ENCODE measurements at regions not wholly inside any gene's neighbourhood (a gene's known extent, or its start where the extent isn't known, plus 50 kb on each side); places are given as distances from the start of the nearest gene placed in this dataset.

DNA sequence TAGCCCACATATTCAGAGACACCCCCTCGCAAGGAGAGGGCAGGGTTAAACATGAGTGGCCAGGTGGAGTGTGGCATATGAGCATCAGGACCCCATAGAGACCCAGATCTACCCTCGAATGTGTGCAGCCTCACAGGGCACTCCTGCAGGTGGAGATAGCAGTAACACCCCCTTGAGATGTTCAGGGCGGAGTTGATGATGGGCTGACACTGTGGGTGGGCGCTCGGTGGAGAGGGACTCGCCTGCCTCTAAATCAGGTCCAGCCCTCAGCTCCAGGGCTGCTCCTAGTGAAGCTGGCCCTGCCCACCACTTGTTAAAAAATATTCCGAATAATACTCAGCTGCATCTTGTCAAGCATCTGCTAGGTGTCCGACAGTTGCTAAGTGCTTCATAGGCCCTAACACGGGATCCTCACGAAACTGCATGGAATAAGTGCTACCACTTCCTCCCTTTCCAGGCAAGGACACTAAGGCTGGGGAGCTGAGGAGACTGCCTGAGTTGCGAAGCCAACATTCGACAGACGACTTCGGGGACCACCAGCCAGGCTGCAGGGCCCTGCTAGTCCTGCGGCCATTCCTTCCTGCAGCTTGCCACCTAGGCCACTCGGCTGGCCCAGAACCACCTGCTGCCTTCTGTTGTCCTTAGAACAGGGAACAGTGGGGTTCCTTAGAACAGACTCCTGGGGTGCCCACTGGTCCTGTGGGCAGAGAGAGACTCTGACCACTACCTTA lies 74.0 kb upstream of the WNT11 start:
- H3K9ac ChIP-seq (ENCODE audit: low read length), result no peak overlapping the region
- Mint-ChIP-seq H3K27me3 (no peaks in the 10 kb centered on the region), H3K4me3 (no peak overlapping the region), H3K4me1 (peaks cover 5% of the 10 kb centered on the region), H3K27ac (no peak overlapping the region), H3K9me3 (ENCODE audit: insufficient read depth) (no peaks in the 10 kb centered on the region)
- DNase-seq (no peak), ATAC-seq (ENCODE audit: low read depth) (no peak)
- no peak overlapping the region for H2AFZ ChIP-seq (ENCODE audit: insufficient read depth, low read depth, low read length, poor library complexity, severe bottlenecking)
- H3K27me3 ChIP-seq (replicated peaks in 1 of 4; ENCODE audit: control extremely low read depth in 1 of 4, control insufficient read depth in 3 of 4, insufficient read depth in 4 of 4, low read length in 3 of 4), result no peaks in the 10 kb centered on the region
- peaks cover 0 to 2% (median 0%) of the 10 kb centered on the region in 3 donors for H3K9me3 ChIP-seq (ENCODE audit: control extremely low read depth in 1 of 3, control insufficient read depth in 2 of 3, insufficient read depth in 1 of 3, low read length in 2 of 3)
- no peaks in the 10 kb centered on the region for H4K20me1 ChIP-seq (ENCODE audit: control insufficient read depth, insufficient read depth, low read length, poor library complexity, severe bottlenecking)
- no peaks in the 10 kb centered on the region for H3K36me3 ChIP-seq (replicated peaks in 1 of 2; ENCODE audit: control extremely low read depth in 1 of 2, control insufficient read depth in 1 of 2, extremely low read depth in 1 of 2, insufficient read depth in 2 of 2, low read length in 1 of 2)
- H3K27ac ChIP-seq (ENCODE audit: low read length in 2 of 2), result no peak overlapping the region
- no peak overlapping the region for H3K4me2 ChIP-seq (replicated peaks; ENCODE audit: low read depth, low read length, poor library complexity, severe bottlenecking)
- no peaks in the 10 kb centered on the region for H3K79me2 ChIP-seq (ENCODE audit: control insufficient read depth, insufficient read depth, low read length)
- H3K4me3 ChIP-seq (ENCODE audit: control extremely low read depth in 1 of 5, extremely low read depth in 1 of 5, insufficient read depth in 1 of 5, low read depth in 2 of 5, low read length in 4 of 5), result no peak overlapping the region
- H3K4me1 ChIP-seq (ENCODE audit: control insufficient read depth in 2 of 2, insufficient read depth in 2 of 2, low read length in 2 of 2), result peaks cover 3 to 7% of the 10 kb centered on the region in 2 donors
- ChIA-PET POLR2A (no interaction called here), CTCF (no interaction called here)
- TF ChIP-seq, protein P1, sequence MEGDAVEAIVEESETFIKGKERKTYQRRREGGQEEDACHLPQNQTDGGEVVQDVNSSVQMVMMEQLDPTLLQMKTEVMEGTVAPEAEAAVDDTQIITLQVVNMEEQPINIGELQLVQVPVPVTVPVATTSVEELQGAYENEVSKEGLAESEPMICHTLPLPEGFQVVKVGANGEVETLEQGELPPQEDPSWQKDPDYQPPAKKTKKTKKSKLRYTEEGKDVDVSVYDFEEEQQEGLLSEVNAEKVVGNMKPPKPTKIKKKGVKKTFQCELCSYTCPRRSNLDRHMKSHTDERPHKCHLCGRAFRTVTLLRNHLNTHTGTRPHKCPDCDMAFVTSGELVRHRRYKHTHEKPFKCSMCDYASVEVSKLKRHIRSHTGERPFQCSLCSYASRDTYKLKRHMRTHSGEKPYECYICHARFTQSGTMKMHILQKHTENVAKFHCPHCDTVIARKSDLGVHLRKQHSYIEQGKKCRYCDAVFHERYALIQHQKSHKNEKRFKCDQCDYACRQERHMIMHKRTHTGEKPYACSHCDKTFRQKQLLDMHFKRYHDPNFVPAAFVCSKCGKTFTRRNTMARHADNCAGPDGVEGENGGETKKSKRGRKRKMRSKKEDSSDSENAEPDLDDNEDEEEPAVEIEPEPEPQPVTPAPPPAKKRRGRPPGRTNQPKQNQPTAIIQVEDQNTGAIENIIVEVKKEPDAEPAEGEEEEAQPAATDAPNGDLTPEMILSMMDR (IDR thresholded peaks at IDR 0.05), result no peak
- no peak for TF ChIP-seq EZH2 (IDR thresholded peaks at IDR 0.05; ENCODE audit: borderline replicate concordance, insufficient read depth, low read depth, low read length, poor library complexity, severe bottlenecking)
- intact Hi-C loops (cut with micrococcal nuclease), result no loop called here
- WGBS (ENCODE audit: insufficient coverage), result 96% methylated on average over 16 of the region's 16 CpGs

DNA sequence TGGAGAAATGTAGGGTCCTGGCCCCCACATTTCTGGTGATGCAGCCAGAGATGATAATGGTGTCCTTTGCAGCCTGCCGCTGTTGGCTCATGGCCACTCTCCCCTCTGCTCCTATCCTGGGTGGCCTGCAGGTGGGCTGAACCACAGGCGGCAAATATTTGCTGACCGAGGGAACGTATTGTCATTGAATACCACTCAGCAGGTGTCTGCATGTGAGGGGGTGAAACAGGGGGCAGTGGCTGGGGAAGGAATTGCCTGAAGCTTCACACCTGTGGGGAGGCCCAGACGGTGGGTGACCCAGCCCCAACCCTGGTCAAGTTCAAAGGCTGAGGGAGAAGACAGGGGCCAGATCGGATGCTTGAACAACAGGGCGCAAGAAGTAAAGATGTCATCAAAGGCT lies 73.3 kb upstream of the WNT11 start:
- Mint-ChIP-seq H3K4me1 (peaks cover 5% of the 10 kb centered on the region), H3K9me3 (ENCODE audit: insufficient read depth) (no peaks in the 10 kb centered on the region), H3K27ac (no peak overlapping the region), H3K4me3 (no peak overlapping the region), H3K27me3 (no peaks in the 10 kb centered on the region)
- Histone ChIP-seq H4K20me1 (ENCODE audit: control insufficient read depth, insufficient read depth, low read length, poor library complexity, severe bottlenecking) (no peaks in the 10 kb centered on the region), H3K4me1 (ENCODE audit: control insufficient read depth in 2 of 2, insufficient read depth in 2 of 2, low read length in 2 of 2) (peaks cover 3 to 7% of the 10 kb centered on the region in 2 donors), H3K27ac (ENCODE audit: low read length in 2 of 2) (no peak overlapping the region), H3K9ac (ENCODE audit: low read length) (no peak overlapping the region), H3K9me3 (ENCODE audit: control extremely low read depth in 1 of 3, control insufficient read depth in 2 of 3, insufficient read depth in 1 of 3, low read length in 2 of 3) (peaks cover 0 to 8% (median 0%) of the 10 kb centered on the region in 3 donors), H3K79me2 (ENCODE audit: control insufficient read depth, insufficient read depth, low read length) (no peaks in the 10 kb centered on the region), H3K4me2 (replicated peaks; ENCODE audit: low read depth, low read length, poor library complexity, severe bottlenecking) (no peak overlapping the region), H3K36me3 (replicated peaks in 1 of 2; ENCODE audit: control extremely low read depth in 1 of 2, control insufficient read depth in 1 of 2, extremely low read depth in 1 of 2, insufficient read depth in 2 of 2, low read length in 1 of 2) (no peaks in the 10 kb centered on the region), H2AFZ (ENCODE audit: insufficient read depth, low read depth, low read length, poor library complexity, severe bottlenecking) (no peak overlapping the region), H3K4me3 (ENCODE audit: control extremely low read depth in 1 of 5, extremely low read depth in 1 of 5, insufficient read depth in 1 of 5, low read depth in 2 of 5, low read length in 4 of 5) (no peak overlapping the region), H3K27me3 (replicated peaks in 1 of 4; ENCODE audit: control extremely low read depth in 1 of 4, control insufficient read depth in 3 of 4, insufficient read depth in 4 of 4, low read length in 3 of 4) (no peaks in the 10 kb centered on the region)
- no peak for TF ChIP-seq EZH2 (IDR thresholded peaks at IDR 0.05; ENCODE audit: borderline replicate concordance, insufficient read depth, low read depth, low read length, poor library complexity, severe bottlenecking)
- TF ChIP-seq, protein P1 (IDR thresholded peaks at IDR 0.05), result no peak
- DNase-seq, result no peak
- ATAC-seq (ENCODE audit: low read depth), result no peak
- POLR2A ChIA-PET, result no interaction called here
- intact Hi-C loops (cut with micrococcal nuclease), result no loop called here
- CTCF ChIA-PET, result no interaction called here
- 98% methylated on average over 6 of the region's 7 CpGs for WGBS (ENCODE audit: insufficient coverage)
